HG03575 (cell line): ENCODE measurements at regions not wholly inside any gene's neighbourhood (a gene's known extent, or its start where the extent isn't known, plus 50 kb on each side); places are given as distances from the start of the nearest gene placed in this dataset.

Source experiments
- ATAC-seq: cut with Tn5 transposase; IDR thresholded peaks from one replicate; pipeline ENCODE4 v1.9.1; 2021; ENCODE audit not compliant: unreplicated experiment, insufficient number of reproducible peaks, low FRiP score; ENCODE audit errors: extremely low read depth

DNA sequence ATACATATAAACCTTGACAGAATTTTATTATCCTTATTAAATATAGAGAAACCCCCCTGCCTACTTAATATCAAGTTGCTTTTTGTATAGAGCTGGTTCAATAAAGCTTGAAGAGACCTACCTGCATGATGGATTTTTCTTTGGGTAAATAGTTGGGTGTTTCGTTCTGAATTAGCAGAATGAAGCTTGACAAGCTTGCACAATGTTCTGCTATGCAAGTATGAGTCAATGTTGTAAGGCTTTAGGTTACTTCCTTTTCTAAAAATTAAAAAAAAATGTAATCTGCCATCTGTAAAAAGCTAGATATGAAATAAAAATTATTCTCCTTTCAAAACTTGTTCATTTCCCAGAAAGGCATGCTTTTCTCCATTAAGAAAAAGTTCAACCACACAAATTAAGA is 1662.6 kb upstream of the SEL1L start:
- no peak for ATAC-seq

- no peak for ATAC-seq
These were observed 1663.6 kb upstream of the SEL1L start for GRCh38 chr14:83197271-83197670.

DNA sequence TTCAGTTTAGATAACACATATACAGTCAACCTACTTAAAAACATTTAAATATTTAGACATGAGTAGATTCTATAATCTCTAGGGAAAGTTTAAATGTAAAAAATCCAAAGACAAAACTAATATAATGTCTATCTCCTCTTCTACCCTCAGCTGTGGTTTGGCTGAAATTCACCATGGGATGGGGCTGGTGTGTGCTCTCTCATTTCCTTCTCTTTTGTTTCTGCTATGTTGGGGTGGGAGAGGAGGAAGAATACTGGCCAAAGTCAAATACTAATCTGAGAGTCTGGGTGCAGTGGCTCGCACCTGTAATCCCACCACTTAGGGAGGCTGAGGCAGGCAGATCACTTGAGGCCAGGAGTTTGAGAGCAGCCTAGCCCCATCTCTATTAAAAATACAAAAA is 1673.9 kb upstream of the SEL1L start:
- no peak for ATAC-seq

DNA sequence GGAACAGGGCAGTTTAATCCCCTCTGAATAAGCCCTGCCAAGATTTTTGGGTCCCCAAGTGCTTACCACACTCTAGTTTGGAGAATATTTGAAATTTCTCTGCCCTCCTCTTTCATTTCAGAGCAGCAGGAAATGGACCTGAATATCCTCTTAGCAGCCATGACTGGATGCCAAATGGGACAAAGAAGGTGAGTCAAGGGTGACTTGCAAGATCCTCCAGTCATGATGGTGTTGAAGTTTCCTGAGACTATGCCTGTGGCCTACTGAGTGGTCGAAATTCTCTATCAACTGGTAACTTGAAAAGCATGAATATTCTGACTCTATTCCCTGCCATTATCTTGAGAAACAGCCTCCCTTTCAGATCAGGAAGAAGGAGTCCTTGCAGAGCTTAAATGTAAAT is 1674.7 kb upstream of the SEL1L start:
- no peak for ATAC-seq

DNA sequence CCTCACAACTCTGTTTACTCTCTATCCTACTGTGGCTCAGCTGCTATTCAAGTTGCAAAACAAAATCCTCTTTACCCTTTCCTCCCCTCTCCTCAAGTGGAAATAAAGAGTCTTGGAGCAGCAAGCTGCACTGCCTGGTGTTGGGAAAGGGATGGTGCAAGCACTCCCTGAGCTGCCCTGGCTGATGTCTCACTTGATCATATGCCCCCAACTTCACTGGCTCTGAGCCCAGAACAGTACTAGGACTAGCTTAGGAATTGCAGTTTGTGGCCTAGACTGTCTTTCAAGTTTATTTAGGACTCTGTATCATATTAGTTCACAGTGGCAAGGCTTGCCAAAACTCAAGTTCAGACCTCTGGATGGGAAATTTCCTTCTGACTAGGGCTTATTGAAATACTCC is 1683.8 kb upstream of the SEL1L start:
- ATAC-seq, result no peak

DNA sequence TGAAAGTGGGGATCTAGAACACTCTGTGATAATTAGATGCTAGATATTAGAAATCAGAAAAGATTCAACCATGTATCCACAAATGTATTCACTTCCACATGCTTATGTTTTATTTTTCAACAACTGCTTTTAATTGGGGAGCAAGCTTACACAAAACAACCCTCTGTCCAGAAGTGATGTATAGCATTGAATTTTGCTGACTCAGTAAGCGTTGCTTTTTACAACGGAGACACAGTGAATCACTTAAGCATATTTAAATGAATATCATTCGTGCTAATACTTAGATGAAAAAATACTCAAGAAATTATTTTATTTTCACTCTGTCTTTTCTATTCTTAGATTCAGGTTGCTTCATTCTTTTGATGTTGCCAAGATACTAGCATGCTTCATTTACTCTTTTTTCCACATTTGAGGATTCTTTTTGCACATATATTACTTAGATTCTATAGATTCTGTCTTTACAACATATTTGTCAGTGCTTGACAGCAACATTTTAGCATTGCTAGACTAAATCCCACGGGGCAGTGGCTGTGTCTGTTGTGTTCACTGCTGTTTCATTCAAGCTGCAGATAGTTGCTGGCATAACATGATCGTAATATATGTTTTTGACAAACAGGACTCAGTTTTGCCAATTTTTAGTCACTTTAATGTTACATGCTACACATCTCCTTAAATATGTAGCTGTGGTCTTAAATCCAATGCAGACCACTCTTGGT is 1714.4 kb upstream of the SEL1L start:
- ATAC-seq, result no peak

- ATAC-seq, result no peak
These were observed 1717.7 kb upstream of the SEL1L start for GRCh38 chr14:83251402-83251801.

DNA sequence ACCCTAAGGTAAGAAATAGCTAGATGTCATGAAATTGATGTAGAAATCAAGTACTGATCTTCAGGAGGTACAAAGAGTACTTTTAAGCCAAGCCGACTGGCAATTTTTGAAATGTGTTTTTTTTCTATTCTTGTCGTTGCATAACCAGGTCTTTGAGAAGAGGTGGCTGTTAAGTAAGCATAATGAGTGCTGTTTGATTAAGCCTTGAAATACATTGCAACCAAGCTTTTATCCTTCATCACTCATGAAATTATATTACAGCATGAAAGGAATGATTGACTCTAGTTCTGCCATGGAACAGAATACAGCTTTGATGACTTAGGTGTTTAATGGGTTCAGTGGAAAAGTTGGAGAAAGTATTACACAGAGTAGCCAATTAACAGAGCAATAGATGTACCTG is 1720.2 kb upstream of the SEL1L start:
- no peak for ATAC-seq

- no peak for ATAC-seq
These were observed 1721.5 kb upstream of the SEL1L start for GRCh38 chr14:83255015-83255726.

DNA sequence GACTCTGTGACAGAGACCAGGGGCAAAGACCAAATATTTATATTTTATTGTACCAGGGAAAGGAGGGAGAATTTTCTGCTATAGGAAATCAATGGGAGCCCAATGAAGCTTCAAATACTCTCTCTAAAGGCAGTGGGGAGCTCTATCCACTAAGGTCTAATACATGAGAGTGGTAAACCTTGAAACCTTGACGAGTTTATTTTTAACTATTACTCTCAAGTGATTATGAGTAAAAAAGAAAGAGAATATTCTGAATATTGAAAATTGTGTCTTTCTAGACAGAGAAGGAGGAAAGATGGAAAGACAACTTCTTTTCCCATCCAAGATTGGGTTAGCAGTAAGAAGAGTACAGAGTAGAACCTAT is 1722.1 kb upstream of the SEL1L start:
- no peak for ATAC-seq

- ATAC-seq, result no peak
These were observed 1724.1 kb upstream of the SEL1L start for GRCh38 chr14:83257466-83258439.

DNA sequence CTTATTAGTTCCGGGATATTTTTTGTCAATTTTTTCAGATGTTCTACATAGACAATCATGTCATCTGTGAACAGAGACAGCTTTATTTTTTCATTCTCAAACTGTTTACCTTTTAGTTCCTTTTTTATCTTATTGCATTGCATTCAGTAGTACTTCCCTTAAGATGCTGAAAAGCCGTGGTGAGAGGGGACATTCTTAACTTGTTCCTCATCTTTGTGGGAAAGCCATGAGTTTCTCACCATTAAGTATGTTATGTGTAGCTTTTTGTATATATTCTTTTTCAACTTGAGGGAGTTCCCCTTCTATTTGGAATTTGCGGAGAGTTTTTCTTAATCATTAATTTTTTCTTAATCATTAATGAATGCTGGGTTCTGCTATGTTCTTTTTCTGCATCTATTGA is 1727.1 kb upstream of the SEL1L start:
- ATAC-seq, result no peak

GRCh38 chr14:83269583-83269982 is 1735.9 kb upstream of the SEL1L start:
- no peak for ATAC-seq

GRCh38 chr14:83271663-83272062 is 1738.0 kb upstream of the SEL1L start:
- ATAC-seq, result no peak

GRCh38 chr14:83280719-83281118 is 1747.1 kb upstream of the SEL1L start:
- ATAC-seq, result no peak

GRCh38 chr14:83282706-83283105 is 1749.1 kb upstream of the SEL1L start:
- ATAC-seq, result no peak

DNA sequence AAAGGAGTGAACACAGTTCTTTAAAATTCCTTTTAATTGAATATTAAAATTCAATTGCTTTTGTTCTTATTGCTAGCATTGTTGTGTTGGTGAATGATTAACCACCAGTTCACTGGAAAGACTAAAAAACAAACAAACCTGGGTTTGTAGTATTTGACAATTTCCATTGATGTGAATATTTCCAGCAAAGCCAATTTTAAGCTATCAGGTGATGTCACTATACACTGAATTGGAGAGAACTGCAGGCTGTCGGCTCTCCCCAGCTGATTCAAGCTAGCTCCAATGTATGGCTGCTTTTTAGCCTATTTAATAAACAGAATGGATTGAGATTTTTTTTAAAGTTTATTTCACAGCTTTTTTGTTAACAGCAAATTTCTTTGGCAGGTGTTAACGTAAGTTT is 1753.6 kb upstream of the SEL1L start:
- ATAC-seq, result no peak

DNA sequence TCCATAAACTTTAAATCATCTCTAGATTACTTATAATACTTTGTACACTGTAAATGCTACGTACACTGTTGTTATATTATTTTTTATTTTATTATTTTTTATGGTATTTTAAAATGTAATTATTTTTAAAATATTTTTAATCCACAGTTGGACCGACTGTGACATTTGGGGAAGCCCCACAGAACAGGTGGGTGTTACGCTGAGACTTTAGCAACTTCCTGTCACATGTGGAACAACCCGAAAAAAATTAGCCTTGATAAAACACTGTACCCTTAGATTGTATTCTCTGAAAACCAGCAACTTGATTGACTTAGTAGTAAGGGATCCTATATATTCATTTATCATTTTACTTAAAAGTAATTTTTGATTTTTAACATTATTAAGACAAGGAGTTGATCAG is 1755.7 kb upstream of the SEL1L start:
- ATAC-seq, result no peak

- no peak for ATAC-seq
These were observed 1756.2 kb upstream of the SEL1L start for GRCh38 chr14:83289896-83290295.

GRCh38 chr14:83290447-83290846 is 1756.8 kb upstream of the SEL1L start:
- no peak for ATAC-seq
